GM13977 (cell line): ENCODE measurements at regions not wholly inside any gene's neighbourhood (a gene's known extent, or its start where the extent isn't known, plus 50 kb on each side); places are given as distances from the start of the nearest gene placed in this dataset.
A peak's percentile ranks its signal among the peaks of the same experiment; 100 is the strongest.
"Not testable (repeated sequence)": the region's sequence is repeated elsewhere in the genome, so short reads cannot be mapped to it uniquely, and the experiment has no call there.

Experiments
- DNase-seq: peaks from one replicate; pipeline ENCODE4 v3.0.0; 2012; ENCODE audit warnings: low spot score
- CTCF ChIP-seq: IDR thresholded peaks from 2 replicates; pipeline ENCODE4 v1.5.1; 2012; ENCODE audit warnings: mild to moderate bottlenecking, control low read depth; ENCODE audit not compliant: insufficient read depth; ENCODE audit errors: extremely low read depth, missing control alignments
- in situ Hi-C: fragments of 300-500 bp; cut with MboI; formaldehyde crosslinking; loops from one replicate; pipeline ENCODE4 v1.12.0; 2022; ENCODE audit warnings: low sequenced_read_pairs, low pct_unique_long_range_greater_than_20kb, mixed read lengths, inconsistent platforms; ENCODE audit not compliant: unreplicated experiment

- TF ChIP-seq CTCF, result no peak
- in situ Hi-C loops, result no loop called here
- no peak for DNase-seq
Measured at GRCh38 chr15:77897896-77898406, 179.6 kb downstream of the TBC1D2B start.

- in situ Hi-C loops, DNase-seq: not testable (repeated sequence)
Measured at GRCh38 chr15:77897113-77897895, 180.2 kb downstream of the TBC1D2B start.

GRCh38 chr15:77896147-77897112 lies 181.1 kb downstream of the TBC1D2B start:
- in situ Hi-C loops, result not testable (repeated sequence)

GRCh38 chr15:77895742-77896141 lies 181.8 kb downstream of the TBC1D2B start:
- no peak for DNase-seq
- in situ Hi-C loops, result no loop called here
- no peak for TF ChIP-seq CTCF

More at GRCh38 chr15:77896147-77897112, 181.1 kb downstream of the TBC1D2B start:
- not testable (repeated sequence) for DNase-seq

GRCh38 chr15:77895145-77895544 lies 182.4 kb downstream of the TBC1D2B start:
- in situ Hi-C loops, DNase-seq: not testable (repeated sequence)

GRCh38 chr15:77893671-77894640 lies 183.6 kb downstream of the TBC1D2B start:
- in situ Hi-C loops, result not testable (repeated sequence)

GRCh38 chr15:77893246-77893645 lies 184.3 kb downstream of the TBC1D2B start:
- in situ Hi-C loops, DNase-seq: not testable (repeated sequence)

More at GRCh38 chr15:77893671-77894640, 183.6 kb downstream of the TBC1D2B start:
- not testable (repeated sequence) for DNase-seq

- in situ Hi-C loops, result no loop called here
- TF ChIP-seq CTCF, result no peak
- no peak for DNase-seq
Measured at GRCh38 chr15:77892335-77892734, 185.2 kb downstream of the TBC1D2B start.

- DNase-seq, in situ Hi-C loops: not testable (repeated sequence)
Measured at GRCh38 chr15:77891862-77892261, 185.6 kb downstream of the TBC1D2B start.

- in situ Hi-C loops, result not testable (repeated sequence)
Measured at GRCh38 chr15:77890911-77891801, 186.4 kb downstream of the TBC1D2B start.

GRCh38 chr15:77889828-77890725 lies 187.4 kb downstream of the TBC1D2B start:
- in situ Hi-C loops, DNase-seq: not testable (repeated sequence)

More at GRCh38 chr15:77890911-77891801, 186.4 kb downstream of the TBC1D2B start:
- DNase-seq, result peak; percentile 45
